22Rv1 (cell line): ENCODE measurements at regions not wholly inside any gene's neighbourhood (a gene's known extent, or its start where the extent isn't known, plus 50 kb on each side); places are given as distances from the start of the nearest gene placed in this dataset.

Experiments used
- H3K27ac ChIP-seq: fragments of 450-650 bp; 2 replicates; pipeline ENCODE4 v1.5.1; 2017
- CTCF ChIP-seq: fragments of 450-650 bp; IDR thresholded peaks from 2 replicates; pipeline ENCODE4 v1.5.1; 2017; ENCODE audit warnings: mild to moderate bottlenecking
- ZFX ChIP-seq: fragments of 450-650 bp; IDR thresholded peaks from 2 replicates; pipeline ENCODE4 v1.6.1; 2017; ENCODE audit warnings: antibody characterized with exemption, borderline replicate concordance

- TF ChIP-seq ZFX (no peak), CTCF (no peak)
- H3K27ac ChIP-seq = no peak overlapping the region
Observed at GRCh38 chr21:32886339-32886738, 114.8 kb upstream of the PAXBP1 start.

- TF ChIP-seq ZFX = no peak
- no peak for TF ChIP-seq CTCF
- no peak overlapping the region for H3K27ac ChIP-seq
Observed at GRCh38 chr21:32887026-32887425, 115.5 kb upstream of the PAXBP1 start.

GRCh38 chr21:32888971-32889370 is 117.4 kb upstream of the PAXBP1 start:
- H3K27ac ChIP-seq = no peak overlapping the region
- TF ChIP-seq CTCF = no peak
- no peak for TF ChIP-seq ZFX

- no peak overlapping the region for H3K27ac ChIP-seq
- no peak for TF ChIP-seq CTCF
- no peak for TF ChIP-seq ZFX
Observed at GRCh38 chr21:32889596-32889995, 118.0 kb upstream of the PAXBP1 start.

- TF ChIP-seq ZFX (no peak), CTCF (no peak)
Observed at GRCh38 chr21:32894321-32894720, 122.8 kb upstream of the PAXBP1 start.

GRCh38 chr21:32900814-32901213 is 124.9 kb upstream of the OLIG2 start:
- no peak for TF ChIP-seq ZFX
- no peak for TF ChIP-seq CTCF

More at GRCh38 chr21:32894321-32894720, 122.8 kb upstream of the PAXBP1 start:
- H3K27ac ChIP-seq = no peak overlapping the region

GRCh38 chr21:32907521-32907920 is 118.2 kb upstream of the OLIG2 start:
- TF ChIP-seq ZFX = no peak
- TF ChIP-seq CTCF = no peak
- H3K27ac ChIP-seq = no peak overlapping the region

More at GRCh38 chr21:32900814-32901213, 124.9 kb upstream of the OLIG2 start:
- H3K27ac ChIP-seq = no peak overlapping the region
